ENCODE measurements at regions not wholly inside any gene's neighbourhood (a gene's known extent, or its start where the extent isn't known, plus 50 kb on each side); places are given as distances from the start of the nearest gene placed in this dataset.

- H3K9me3 Mint-ChIP-seq (ENCODE audit: unreplicated experiment): no peaks in the 10 kb centered on the region
- no peak overlapping the region for H3K27ac Mint-ChIP-seq (ENCODE audit: unreplicated experiment)
- peaks cover 7% of the 10 kb centered on the region for H3K27me3 Mint-ChIP-seq (ENCODE audit: unreplicated experiment)
- no peak overlapping the region for H3K4me3 Mint-ChIP-seq (ENCODE audit: unreplicated experiment)
- no peak for DNase-seq (ENCODE audit: extremely low spot score, unreplicated experiment)
- no peaks in the 10 kb centered on the region for H3K4me1 Mint-ChIP-seq (ENCODE audit: unreplicated experiment)
- no peak for TF ChIP-seq CTCF (IDR thresholded peaks at IDR 0.05)
- no peaks in the 10 kb centered on the region for H3K36me3 Mint-ChIP-seq (ENCODE audit: unreplicated experiment)
Observed at GRCh38 chr4:52535793-52536192, 123.3 kb downstream of the USP46 start.
